K562 (cell line): ENCODE measurements at regions not wholly inside any gene's neighbourhood (a gene's known extent, or its start where the extent isn't known, plus 50 kb on each side); places are given as distances from the start of the nearest gene placed in this dataset.

Experiments
- ATAC-seq: fragments of 200-7000 bp; cut with Tn5 transposase; 3 replicates; pipeline ENCODE4 v1.9.1; 2020; ENCODE audit warnings: moderate library complexity
- BruUV-seq: library from RNA; stranded (reverse); fragments of 400-500 nt; replicated peaks from 2 replicates; lab custom pipeline; 2021; lab: Mats Ljungman, UMichigan
- CTCF ChIA-PET: fragments of 300-600 bp; formaldehyde crosslinking; extraction: SDS; loops from one replicate; lab custom pipeline; 2021; ENCODE audit warnings: low intra/inter-chr PET ratio; lab: Yijun Ruan, JAX
- POLR2A ChIA-PET: fragments of 300-600, 350-650 bp; sonication (Branson Sonifier 250); formaldehyde crosslinking; extraction: SDS; loops from one replicate; lab custom pipeline; 2021; ENCODE audit warnings: antibody characterized with exemption, inconsistent platforms; lab: Yijun Ruan, JAX
- DNase-seq, 4 experiments: peaks; one replicate each; pipeline versions ENCODE4 v3.0.0 to v3.0.0-alpha.2; 2011 to 2018; ENCODE audit warnings: low spot score in 3 of 4, mixed read lengths in 3 of 4; ENCODE audit errors: extremely low read depth in 1 of 4
- FAIRE-seq: peaks from 2 replicates; lab custom pipeline; 2011; peaks lifted over from hg19 to GRCh38; lab: Jason Lieb, UNC
- H2AFZ ChIP-seq: 2 replicates; pipeline ENCODE4 v1.6.0; 2011; ENCODE audit warnings: low read depth, low read length, control low read depth, inconsistent platforms
- H3K27ac ChIP-seq: fragments of 200-600 bp; 3 replicates; pipeline ENCODE4 v1.8.0; 2011; ENCODE audit warnings: low read depth, mild to moderate bottlenecking, control low read depth, inconsistent platforms, low read length, moderate library complexity, mixed read lengths; ENCODE audit errors: extremely low read depth
- H3K27me3 ChIP-seq, 2 experiments: fragments of 300-600 bp in 1 of 2; 2 replicates in 1 of 2; 3 replicates in 1 of 2; pipeline versions ENCODE4 v1.6.0 to v1.8.0; 2011; ENCODE audit warnings: inconsistent platforms in 2 of 2, low read length in 2 of 2, mild to moderate bottlenecking in 1 of 2, mixed read lengths in 1 of 2, moderate library complexity in 1 of 2; ENCODE audit not compliant: control insufficient read depth in 2 of 2, insufficient read depth in 2 of 2
- H3K36me3 ChIP-seq: fragments of 300-600 bp; 3 replicates; pipeline ENCODE4 v1.8.0; 2011; ENCODE audit warnings: mild to moderate bottlenecking, low read length, inconsistent platforms; ENCODE audit not compliant: control insufficient read depth, insufficient read depth
- H3K4me1 ChIP-seq, 2 experiments: fragments of 200-600 bp in 1 of 2; replicated peaks in 1 of 2; 2 replicates in 1 of 2; 3 replicates in 1 of 2; pipeline versions ENCODE4 v1.5.1 to v1.8.0; 2011; ENCODE audit warnings: inconsistent platforms in 2 of 2, low read length in 2 of 2, mild to moderate bottlenecking in 1 of 2, mixed read lengths in 1 of 2, moderate library complexity in 1 of 2; ENCODE audit not compliant: control insufficient read depth in 2 of 2, insufficient read depth in 2 of 2
- H3K4me2 ChIP-seq: 2 replicates; pipeline ENCODE4 v1.6.1; 2011; ENCODE audit warnings: low read length, control low read depth, inconsistent platforms, mixed read lengths; ENCODE audit not compliant: insufficient read depth
- H3K4me3 ChIP-seq: fragments of 200-600 bp; sonication (generic), shearing (Covaris generic); 2 replicates; pipeline ENCODE4 v1.5.1; 2016; ENCODE audit warnings: control low read depth, inconsistent platforms
- H3K79me2 ChIP-seq: fragments of 200-600 bp; 3 replicates; pipeline ENCODE4 v1.8.0; 2011; ENCODE audit warnings: low read length, inconsistent platforms; ENCODE audit not compliant: control insufficient read depth, insufficient read depth
- H3K9ac ChIP-seq, 2 experiments: 2 replicates each; pipeline versions ENCODE4 v1.6.0 to v1.6.1; 2011; ENCODE audit warnings: low read depth in 2 of 2, low read length in 2 of 2, control low read depth in 1 of 2, inconsistent platforms in 1 of 2, mild to moderate bottlenecking in 1 of 2, mixed read lengths in 1 of 2; ENCODE audit not compliant: insufficient read depth in 1 of 2
- H3K9me1 ChIP-seq: one replicate; pipeline ENCODE4 v1.6.0; 2011; ENCODE audit warnings: inconsistent platforms, mild to moderate bottlenecking, low read length, moderate library complexity; ENCODE audit not compliant: control insufficient read depth, insufficient read depth
- H3K9me3 ChIP-seq: replicated peaks from 2 replicates; pipeline ENCODE4 v1.5.1; 2011; ENCODE audit warnings: low read depth, low read length, inconsistent platforms; ENCODE audit not compliant: control insufficient read depth, insufficient read depth
- H4K20me1 ChIP-seq: replicated peaks from 2 replicates; pipeline ENCODE4 v1.6.1; 2011; ENCODE audit warnings: low read length, inconsistent platforms, mixed read lengths; ENCODE audit not compliant: control insufficient read depth, insufficient read depth
- ARID1B ChIP-seq: fragments of 450-650 bp; IDR thresholded peaks from 2 replicates; pipeline ENCODE4 v1.6.1; 2016; ENCODE audit warnings: antibody characterized with exemption, mild to moderate bottlenecking, inconsistent platforms
- HIVEP1 ChIP-seq: fragments of 250-450 bp; sonication (Bioruptor Pico); IDR thresholded peaks from 2 replicates; pipeline ENCODE4 v1.4.0; 2020; ENCODE audit warnings: mild to moderate bottlenecking
- HMGXB4 ChIP-seq: sonication (generic); formaldehyde crosslinking; IDR thresholded peaks from 2 replicates; pipeline ENCODE4 v1.8.1; 2023; ENCODE audit warnings: mild to moderate bottlenecking, missing genetic modification reagents
- MAFG ChIP-seq: fragments of 450-650 bp; conservative IDR thresholded peaks from 2 replicates; pipeline ENCODE4 v1.6.1; 2016; ENCODE audit warnings: missing genetic modification characterization, missing compliant biosample characterization
- MCM2 ChIP-seq: fragments of 450-650 bp; IDR thresholded peaks from 2 replicates; pipeline ENCODE4 v1.6.1; 2017; ENCODE audit warnings: low read depth, mild to moderate bottlenecking
- PTTG1 ChIP-seq: fragments of 450-650 bp; IDR thresholded peaks from 2 replicates; pipeline ENCODE4 v1.6.1; 2016; ENCODE audit warnings: low read depth, mild to moderate bottlenecking, missing genetic modification characterization, missing compliant biosample characterization
- RFX5 ChIP-seq: IDR thresholded peaks from 2 replicates; pipeline ENCODE4 v1.6.1; 2011; ENCODE audit warnings: low read depth, mild to moderate bottlenecking, improper control_type of control experiment, low read length
- RNF2 ChIP-seq: sonication (generic); IDR thresholded peaks from 2 replicates; pipeline ENCODE4 v1.6.1; 2016
- SMAD2 ChIP-seq: fragments of 150-350 bp; IDR thresholded peaks from 2 replicates; pipeline ENCODE4 v1.6.1; 2014; ENCODE audit warnings: low read depth, mild to moderate bottlenecking, low read length
- TCFL5 ChIP-seq: fragments of 250-450 bp; sonication (Bioruptor Pico); conservative IDR thresholded peaks from 2 replicates; pipeline ENCODE4 v1.6.1; 2021; ENCODE audit warnings: mild to moderate bottlenecking, moderate library complexity, matching md5 sums
- TRIM28 ChIP-seq: fragments of 450-650 bp; IDR thresholded peaks from 2 replicates; pipeline ENCODE4 v1.6.1; 2017
- ZMIZ1 ChIP-seq, 2 experiments: fragments of 150-350 bp in 1 of 2; IDR thresholded peaks; 2 replicates each; pipeline ENCODE4 v1.6.1; 2012 to 2016; ENCODE audit warnings: low read depth in 2 of 2, low read length in 2 of 2, mild to moderate bottlenecking in 1 of 2, moderate library complexity in 1 of 2
- ZZZ3 ChIP-seq: fragments of 450-650 bp; IDR thresholded peaks from 2 replicates; pipeline ENCODE4 v1.6.1; 2016; ENCODE audit warnings: antibody characterized with exemption, mild to moderate bottlenecking, moderate library complexity
- WGBS: fragments of 100-300 bp; shearing (Covaris generic); methylation state at CpG from one replicate; pipeline ENCODE4 v1.1.6; 2016; ENCODE audit warnings: low coverage, mixed read lengths; ENCODE audit not compliant: insufficient coverage; ENCODE audit errors: missing lambda C conversion rate; 5-methylcytosine and 5-hydroxymethylcytosine counted together
- in situ Hi-C: fragments of 300-500 bp; cut with MboI; formaldehyde crosslinking; loops from 4 replicates; pipeline ENCODE4 v1.15.0; 2018; ENCODE audit warnings: inconsistent platforms, mixed read lengths
- intact Hi-C: fragments of 100-400 bp; cut with micrococcal nuclease; formaldehyde crosslinking; loops from 2 replicates; pipeline ENCODE4 v1.14.2; 2022

DNA sequence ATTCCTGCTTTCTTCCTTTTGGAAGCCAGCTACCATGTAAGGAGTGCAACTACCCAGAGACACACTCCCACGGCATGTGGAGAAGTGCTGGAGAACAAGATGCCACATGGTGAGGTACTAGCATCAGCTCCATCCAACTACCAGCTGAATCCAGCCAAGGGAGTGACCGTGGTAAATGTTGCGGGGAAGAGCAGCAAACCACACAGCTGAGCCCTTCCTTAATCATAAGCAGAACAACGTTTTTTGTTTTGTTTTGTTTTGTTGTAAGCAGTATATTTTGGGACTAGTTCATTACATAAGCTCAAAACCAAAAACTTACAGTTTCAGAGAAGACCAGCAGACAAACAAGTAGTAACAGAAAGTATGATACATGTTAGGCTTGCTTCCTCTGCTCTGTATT is 212.6 kb upstream of the ATP10A start:
- no peak overlapping the region for H3K27ac ChIP-seq
- H3K4me2 ChIP-seq, result no peak overlapping the region
- WGBS, result 0% methylated on average over 4 of the region's 4 CpGs
- H3K4me1 ChIP-seq, result no peaks in the 10 kb centered on the region
- no peaks in the 10 kb centered on the region for H3K36me3 ChIP-seq
- intact Hi-C loops, result no loop called here
- FAIRE-seq (no peak), ATAC-seq (no peak), DNase-seq (no peak)
- H2AFZ ChIP-seq, result no peak overlapping the region
- no peak for TF ChIP-seq ZZZ3
- TF ChIP-seq MCM2, result no peak
- no peak for TF ChIP-seq HIVEP1
- no peak for TF ChIP-seq ARID1B
- TF ChIP-seq TCFL5 (CRISPR knock-in tag), result no peak
- TF ChIP-seq HMGXB4 (CRISPR knock-in tag), result no peak
- TF ChIP-seq RNF2, result no peak
- TF ChIP-seq ZMIZ1 (IDR thresholded peaks at IDR 0.05; ENCODE audit: low read depth in 2 of 2, low read length in 2 of 2), result no peak
- no peak for TF ChIP-seq PTTG1 (tag)
- no peak for TF ChIP-seq MAFG (tag)
- TF ChIP-seq TRIM28, result no peak
- no peak for TF ChIP-seq SMAD2
- TF ChIP-seq RFX5, result no peak
- H3K9me3 ChIP-seq, result no peaks in the 10 kb centered on the region
- ChIA-PET CTCF (no interaction called here), POLR2A (interaction anchor here (1.0 kb wide), 1 partner anchor 21 kb away, joined by 3 read pairs; no protein-coding TSS in a partner anchor)
- H3K9me1 ChIP-seq, result no peaks in the 10 kb centered on the region
- no peaks in the 10 kb centered on the region for H3K79me2 ChIP-seq
- no peak overlapping the region for H3K9ac ChIP-seq
- in situ Hi-C loops, result no loop called here
- no peak overlapping the region for H3K4me3 ChIP-seq
- no peaks in the 10 kb centered on the region for H4K20me1 ChIP-seq
- BruUV-seq, result no TSS peak
- H3K27me3 ChIP-seq, result no peaks in the 10 kb centered on the region
